ENCODE measurements at regions not wholly inside any gene's neighbourhood (a gene's known extent, or its start where the extent isn't known, plus 50 kb on each side); places are given as distances from the start of the nearest gene placed in this dataset.

- Mint-ChIP-seq H3K36me3 (no peaks in the 10 kb centered on the region), H3K27ac (no peak overlapping the region), H3K27me3 (ENCODE audit: low read depth in 2 of 2) (no peaks in the 10 kb centered on the region), H3K4me1 (no peaks in the 10 kb centered on the region), H3K4me3 (no peak overlapping the region), H3K9me3 (peaks cover 4 to 5% of the 10 kb centered on the region in 2 donors)
- WGBS (ENCODE audit: insufficient coverage), result no CpG with 5 or more reads among the region's 1 CpG
- intact Hi-C loops (cut with micrococcal nuclease), result no loop called here
- Histone ChIP-seq H3K27ac (ENCODE audit: low read length) (no peak overlapping the region), H3K36me3 (ENCODE audit: control insufficient read depth, insufficient read depth, low read length) (no peaks in the 10 kb centered on the region), H3K4me3 (ENCODE audit: low read length) (no peak overlapping the region), H3K9me3 (ENCODE audit: control insufficient read depth, insufficient read depth, low read length) (no peaks in the 10 kb centered on the region), H3K4me1 (ENCODE audit: control insufficient read depth, insufficient read depth, low read length) (no peaks in the 10 kb centered on the region), H3K27me3 (ENCODE audit: control insufficient read depth, insufficient read depth, low read length) (no peaks in the 10 kb centered on the region)
- no peak for TF ChIP-seq CTCF (IDR thresholded peaks at IDR 0.05)
- DNase-seq, result no peak
- no peak for ATAC-seq
Observed at GRCh38 chr1:60341274-60341673, 267.7 kb upstream of the C1orf87 start.

DNA sequence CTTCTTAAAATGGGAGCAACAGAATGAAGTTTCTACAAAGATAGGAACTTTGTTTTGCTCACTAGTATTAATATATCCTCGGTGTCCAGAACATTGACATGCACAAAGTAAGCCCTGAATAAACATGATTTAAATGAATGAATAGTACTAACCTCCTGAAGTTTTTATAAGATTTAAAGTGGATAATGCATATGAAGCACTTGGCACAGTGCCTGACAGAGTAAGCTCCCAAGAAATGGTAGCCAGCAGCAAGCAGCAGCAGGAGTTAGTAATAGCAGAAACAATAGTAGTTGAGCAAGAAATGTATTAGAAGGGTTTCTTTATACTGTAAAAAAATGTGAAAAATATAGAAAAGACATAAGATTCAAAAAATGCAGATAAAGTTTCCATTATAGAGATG lies 258.1 kb upstream of the C1orf87 start:
- Mint-ChIP-seq H3K9me3 (peaks cover 10 to 12% of the 10 kb centered on the region in 2 donors), H3K27ac (no peak overlapping the region), H3K27me3 (ENCODE audit: low read depth in 2 of 2) (no peaks in the 10 kb centered on the region), H3K4me1 (no peaks in the 10 kb centered on the region), H3K4me3 (no peak overlapping the region), H3K36me3 (peaks cover 6% of the 10 kb centered on the region)
- intact Hi-C loops (cut with micrococcal nuclease), result no loop called here
- H3K9me3 ChIP-seq (ENCODE audit: control insufficient read depth, insufficient read depth, low read length), result no peaks in the 10 kb centered on the region
- no peak overlapping the region for H3K27ac ChIP-seq (ENCODE audit: low read length)
- H3K36me3 ChIP-seq (ENCODE audit: control insufficient read depth, insufficient read depth, low read length), result no peaks in the 10 kb centered on the region
- ATAC-seq (no peak), DNase-seq (no peak)
- no peaks in the 10 kb centered on the region for H3K4me1 ChIP-seq (ENCODE audit: control insufficient read depth, insufficient read depth, low read length)
- H3K27me3 ChIP-seq (ENCODE audit: control insufficient read depth, insufficient read depth, low read length), result no peaks in the 10 kb centered on the region
- no CpG with 5 or more reads among the region's 1 CpG for WGBS (ENCODE audit: insufficient coverage)
- no peak for TF ChIP-seq CTCF (IDR thresholded peaks at IDR 0.05)
- no peak overlapping the region for H3K4me3 ChIP-seq (ENCODE audit: low read length)

DNA sequence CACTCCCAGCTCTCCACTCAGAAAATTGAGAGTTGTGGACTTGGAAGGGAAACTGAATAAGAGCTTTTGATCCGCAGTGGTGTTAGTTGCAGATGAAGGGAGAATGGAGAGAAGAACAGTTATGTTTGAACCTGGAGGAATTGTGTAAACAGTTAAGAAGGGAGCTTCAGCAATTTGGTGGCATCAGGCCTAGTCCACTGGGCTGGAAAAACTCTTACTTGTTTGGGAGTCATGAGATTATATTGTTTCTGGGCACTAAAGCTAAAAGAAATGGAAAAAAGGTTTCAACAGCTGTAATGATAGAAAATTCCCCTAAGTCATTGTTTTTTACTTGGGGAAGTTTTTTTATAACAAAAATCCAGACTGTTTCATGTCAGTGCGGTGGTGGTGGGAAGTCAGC lies 256.1 kb upstream of the C1orf87 start:
- H3K27ac Mint-ChIP-seq, result no peak overlapping the region
- H3K27me3 Mint-ChIP-seq (ENCODE audit: low read depth in 2 of 2), result no peaks in the 10 kb centered on the region
- no peak overlapping the region for H3K4me3 ChIP-seq (ENCODE audit: low read length)
- H3K27ac ChIP-seq (ENCODE audit: low read length), result no peak overlapping the region
- 89% methylated on average over 1 of the region's 2 CpGs for WGBS (ENCODE audit: insufficient coverage)
- H3K9me3 Mint-ChIP-seq, result peaks cover 16 to 17% of the 10 kb centered on the region in 2 donors
- no peak for TF ChIP-seq CTCF (IDR thresholded peaks at IDR 0.05)
- peaks cover 6% of the 10 kb centered on the region for H3K36me3 Mint-ChIP-seq
- no peak overlapping the region for H3K4me3 Mint-ChIP-seq
- no peaks in the 10 kb centered on the region for H3K4me1 Mint-ChIP-seq
- ATAC-seq (no peak), DNase-seq (no peak)
- no peaks in the 10 kb centered on the region for H3K36me3 ChIP-seq (ENCODE audit: control insufficient read depth, insufficient read depth, low read length)
- H3K9me3 ChIP-seq (ENCODE audit: control insufficient read depth, insufficient read depth, low read length), result no peaks in the 10 kb centered on the region
- intact Hi-C loops (cut with micrococcal nuclease), result no loop called here
- H3K27me3 ChIP-seq (ENCODE audit: control insufficient read depth, insufficient read depth, low read length), result no peaks in the 10 kb centered on the region
- H3K4me1 ChIP-seq (ENCODE audit: control insufficient read depth, insufficient read depth, low read length), result no peaks in the 10 kb centered on the region

DNA sequence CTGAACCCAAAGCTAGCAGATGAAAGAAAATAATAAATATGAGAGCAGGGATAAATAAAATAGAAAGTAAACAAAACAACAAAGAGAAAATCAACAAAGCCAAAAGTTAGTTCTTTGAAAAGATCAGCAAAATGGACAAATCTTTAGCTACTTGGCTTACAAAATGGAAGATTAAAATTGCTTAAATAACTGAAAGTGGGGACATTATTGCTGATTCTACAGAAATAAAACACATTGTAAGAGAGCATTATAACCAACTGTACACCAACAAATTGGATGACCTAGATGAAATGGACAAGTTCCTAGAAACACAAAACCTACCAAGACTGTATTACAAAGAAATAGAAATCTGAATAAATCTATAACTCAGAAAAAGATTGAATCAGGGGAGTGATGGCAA lies 238.3 kb upstream of the C1orf87 start:
- H3K27ac Mint-ChIP-seq, result no peak overlapping the region
- H3K27me3 Mint-ChIP-seq (ENCODE audit: low read depth in 2 of 2), result no peaks in the 10 kb centered on the region
- no peak overlapping the region for H3K4me3 ChIP-seq (ENCODE audit: low read length)
- DNase-seq (no peak), ATAC-seq (no peak)
- no peaks in the 10 kb centered on the region for H3K36me3 Mint-ChIP-seq
- H3K9me3 ChIP-seq (ENCODE audit: control insufficient read depth, insufficient read depth, low read length), result no peaks in the 10 kb centered on the region
- no peaks in the 10 kb centered on the region for H3K27me3 ChIP-seq (ENCODE audit: control insufficient read depth, insufficient read depth, low read length)
- no peak overlapping the region for H3K27ac ChIP-seq (ENCODE audit: low read length)
- H3K4me1 Mint-ChIP-seq, result no peaks in the 10 kb centered on the region
- intact Hi-C loops (cut with micrococcal nuclease), result no loop called here
- TF ChIP-seq CTCF (IDR thresholded peaks at IDR 0.05), result no peak
- H3K4me3 Mint-ChIP-seq, result no peak overlapping the region
- no peaks in the 10 kb centered on the region for H3K36me3 ChIP-seq (ENCODE audit: control insufficient read depth, insufficient read depth, low read length)
- H3K4me1 ChIP-seq (ENCODE audit: control insufficient read depth, insufficient read depth, low read length), result no peaks in the 10 kb centered on the region
- peaks cover 2 to 8% of the 10 kb centered on the region in 2 donors for H3K9me3 Mint-ChIP-seq
